ENCODE measurements at regions not wholly inside any gene's neighbourhood (a gene's known extent, or its start where the extent isn't known, plus 50 kb on each side); places are given as distances from the start of the nearest gene placed in this dataset.

DNA sequence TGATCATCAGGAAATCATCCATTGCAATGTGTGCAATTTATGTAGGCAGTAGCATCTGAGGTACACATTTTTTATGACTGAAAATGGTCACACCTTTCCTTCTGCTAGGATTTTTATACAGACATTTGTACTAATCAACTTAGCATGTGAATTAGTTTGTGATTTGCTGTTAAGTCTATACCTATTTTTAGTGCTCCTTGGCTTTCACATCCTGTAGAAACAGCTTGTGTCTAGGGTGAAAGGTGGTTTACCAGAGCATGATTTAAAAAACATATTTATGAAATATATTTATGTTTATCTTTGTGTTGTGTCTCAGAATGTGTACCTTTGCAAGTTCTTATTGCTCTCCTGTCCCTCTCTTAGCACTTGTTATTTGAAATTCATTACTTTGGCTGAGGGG, 916.0 kb downstream of the TECRL start:
- H3K4me3 ChIP-seq, result no peak overlapping the region
- H3K36me3 ChIP-seq, result no peaks in the 10 kb centered on the region
- peaks cover 0 to 7% (median 6%) of the 10 kb centered on the region in 3 donors for H3K9me3 ChIP-seq
- intact Hi-C loops (cut with DNase I), result no loop called here
- no peaks in the 10 kb centered on the region for H3K4me1 ChIP-seq
- no peak for DNase-seq
- H3K27me3 ChIP-seq, result no peaks in the 10 kb centered on the region
- TF ChIP-seq, protein P1, sequence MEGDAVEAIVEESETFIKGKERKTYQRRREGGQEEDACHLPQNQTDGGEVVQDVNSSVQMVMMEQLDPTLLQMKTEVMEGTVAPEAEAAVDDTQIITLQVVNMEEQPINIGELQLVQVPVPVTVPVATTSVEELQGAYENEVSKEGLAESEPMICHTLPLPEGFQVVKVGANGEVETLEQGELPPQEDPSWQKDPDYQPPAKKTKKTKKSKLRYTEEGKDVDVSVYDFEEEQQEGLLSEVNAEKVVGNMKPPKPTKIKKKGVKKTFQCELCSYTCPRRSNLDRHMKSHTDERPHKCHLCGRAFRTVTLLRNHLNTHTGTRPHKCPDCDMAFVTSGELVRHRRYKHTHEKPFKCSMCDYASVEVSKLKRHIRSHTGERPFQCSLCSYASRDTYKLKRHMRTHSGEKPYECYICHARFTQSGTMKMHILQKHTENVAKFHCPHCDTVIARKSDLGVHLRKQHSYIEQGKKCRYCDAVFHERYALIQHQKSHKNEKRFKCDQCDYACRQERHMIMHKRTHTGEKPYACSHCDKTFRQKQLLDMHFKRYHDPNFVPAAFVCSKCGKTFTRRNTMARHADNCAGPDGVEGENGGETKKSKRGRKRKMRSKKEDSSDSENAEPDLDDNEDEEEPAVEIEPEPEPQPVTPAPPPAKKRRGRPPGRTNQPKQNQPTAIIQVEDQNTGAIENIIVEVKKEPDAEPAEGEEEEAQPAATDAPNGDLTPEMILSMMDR (IDR thresholded peaks at IDR 0.05), result no peak
- TF ChIP-seq POLR2A (IDR thresholded peaks at IDR 0.05), result no peak
- H3K27ac ChIP-seq, result no peak overlapping the region

DNA sequence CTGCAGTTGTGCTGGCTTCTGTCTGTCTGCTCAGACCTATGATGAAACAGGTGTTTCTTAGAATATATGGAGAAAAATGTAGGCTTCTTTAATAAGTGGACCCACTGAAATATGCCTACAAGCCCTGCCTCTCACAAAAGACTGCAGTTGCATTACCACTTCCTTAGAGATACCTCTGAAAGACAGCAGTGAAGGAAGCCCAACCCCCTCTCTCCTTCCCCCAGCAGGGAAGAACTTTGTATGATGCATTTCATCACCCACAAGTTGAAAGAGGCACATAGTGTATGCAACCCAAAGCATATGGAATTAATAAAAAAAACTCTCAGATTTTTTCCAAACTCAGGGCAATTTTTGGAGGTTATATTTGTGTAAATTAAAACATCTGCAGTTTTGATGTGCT, 916.7 kb downstream of the TECRL start:
- H3K27ac ChIP-seq, result no peak overlapping the region
- H3K27me3 ChIP-seq, result no peaks in the 10 kb centered on the region
- TF ChIP-seq POLR2A (IDR thresholded peaks at IDR 0.05), result no peak
- TF ChIP-seq, protein P1 (IDR thresholded peaks at IDR 0.05), result no peak
- H3K4me3 ChIP-seq, result no peak overlapping the region
- DNase-seq, result no peak
- no peaks in the 10 kb centered on the region for H3K36me3 ChIP-seq
- no peaks in the 10 kb centered on the region for H3K4me1 ChIP-seq
- intact Hi-C loops (cut with DNase I), result no loop called here
- H3K9me3 ChIP-seq, result peaks cover 0 to 7% (median 6%) of the 10 kb centered on the region in 3 donors

DNA sequence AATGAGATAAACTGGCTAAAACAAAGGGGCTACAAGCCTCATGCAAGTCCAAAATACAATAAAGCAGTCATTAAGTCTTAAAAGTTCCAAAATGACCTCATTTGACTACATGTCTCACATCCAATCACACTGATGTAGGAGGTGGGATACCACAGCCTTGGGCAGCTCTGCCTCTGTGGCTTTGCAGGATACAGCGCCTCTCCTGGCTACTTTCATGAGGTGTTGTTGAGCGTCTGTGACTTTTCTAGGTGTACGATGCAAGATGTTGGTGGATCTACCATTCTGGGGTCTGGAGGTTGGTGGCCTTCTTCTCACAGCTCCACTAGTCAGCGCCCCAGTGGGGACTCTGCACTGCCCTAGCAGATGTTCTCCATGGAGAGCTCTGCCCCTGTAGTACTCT, 944.9 kb downstream of the TECRL start:
- intact Hi-C loops (cut with DNase I), result no loop called here
- no peak for DNase-seq
- H3K4me3 ChIP-seq, result no peak overlapping the region
- no peaks in the 10 kb centered on the region for H3K4me1 ChIP-seq
- H3K36me3 ChIP-seq, result no peaks in the 10 kb centered on the region
- 77 to 89% methylated on average over 4 of the region's 4 CpGs for WGBS, 2 donors
- H3K27ac ChIP-seq, result no peak overlapping the region
- peaks cover 0 to 3% (median 0%) of the 10 kb centered on the region in 3 donors for H3K9me3 ChIP-seq
- H3K27me3 ChIP-seq, result no peaks in the 10 kb centered on the region
- TF ChIP-seq POLR2A (IDR thresholded peaks at IDR 0.05), result no peak
- TF ChIP-seq, protein P1 (IDR thresholded peaks at IDR 0.05), result no peak

DNA sequence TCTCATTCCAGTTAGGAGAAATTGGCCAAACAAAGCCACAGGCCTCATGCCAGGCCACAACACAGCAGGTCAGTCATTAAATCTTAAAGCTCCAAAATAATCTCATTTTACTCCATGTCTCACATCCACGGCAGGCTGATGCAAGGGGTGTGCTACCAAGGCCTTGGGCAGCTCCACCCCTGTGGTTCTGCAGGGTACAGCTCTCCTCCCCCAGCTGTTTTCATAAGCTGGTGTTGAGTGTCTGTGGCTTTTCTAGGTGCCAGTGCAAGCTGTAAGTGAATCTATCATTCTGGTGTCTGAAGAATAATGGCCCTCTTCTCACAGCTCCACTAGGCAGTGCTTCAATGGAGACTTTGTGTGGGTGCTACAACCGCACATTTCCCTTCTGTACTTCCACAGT, 949.2 kb downstream of the TECRL start:
- H3K4me3 ChIP-seq, result no peak overlapping the region
- H3K4me1 ChIP-seq, result no peaks in the 10 kb centered on the region
- no peak for TF ChIP-seq POLR2A (IDR thresholded peaks at IDR 0.05)
- TF ChIP-seq, protein P1 (IDR thresholded peaks at IDR 0.05), result no peak
- H3K27me3 ChIP-seq, result no peaks in the 10 kb centered on the region
- no peak for DNase-seq
- no peaks in the 10 kb centered on the region for H3K36me3 ChIP-seq
- no peak overlapping the region for H3K27ac ChIP-seq
- intact Hi-C loops (cut with DNase I), result no loop called here
- WGBS, 2 donors, result 55 to 56% methylated on average over 1 to 2 of the region's 2 CpGs
- peaks cover 0 to 3% (median 0%) of the 10 kb centered on the region in 3 donors for H3K9me3 ChIP-seq

DNA sequence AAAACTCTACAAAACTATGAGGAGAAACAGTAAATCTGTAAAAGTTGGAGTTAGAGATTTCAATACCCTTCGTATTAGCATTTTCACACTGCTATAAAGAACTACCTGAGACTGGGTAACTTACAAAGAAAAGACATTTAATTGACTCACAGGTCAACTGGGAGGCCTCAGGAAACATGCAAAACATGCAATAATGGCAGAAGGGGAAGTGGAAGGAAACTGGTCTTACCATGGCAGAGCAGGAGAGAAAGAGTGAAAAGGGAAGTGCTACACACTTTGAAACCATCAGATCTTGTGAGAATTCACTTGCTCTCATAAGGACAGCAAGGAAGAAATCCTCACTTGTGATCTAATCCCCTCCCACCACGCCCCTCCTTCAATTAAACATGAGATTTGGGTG, 949.9 kb downstream of the TECRL start:
- intact Hi-C loops (cut with DNase I), result no loop called here
- Histone ChIP-seq H3K27ac (no peak overlapping the region), H3K4me3 (no peak overlapping the region), H3K9me3 (peaks cover 0 to under 1% (median 0%) of the 10 kb centered on the region in 3 donors), H3K36me3 (no peaks in the 10 kb centered on the region), H3K27me3 (no peaks in the 10 kb centered on the region), H3K4me1 (no peaks in the 10 kb centered on the region)
- no peak for DNase-seq
- WGBS, 2 donors, result 36 to 46% methylated on average over 2 of the region's 2 CpGs
- TF ChIP-seq POLR2A (IDR thresholded peaks at IDR 0.05), result no peak
- TF ChIP-seq, protein P1 (IDR thresholded peaks at IDR 0.05), result no peak

Measured in esophagus squamous epithelium (tissue), 5 donors.